Esophagus muscularis mucosa (tissue), 4 donors: ENCODE measurements at regions not wholly inside any gene's neighbourhood (a gene's known extent, or its start where the extent isn't known, plus 50 kb on each side); places are given as distances from the start of the nearest gene placed in this dataset.

Experiments
- DNase-seq: peaks from one replicate; pipeline ENCODE4 v3.0.0-alpha.2; 2017; ENCODE audit errors: extremely low spot score
- H3K27ac ChIP-seq, 4 donors: fragments of 200-600 bp; sonication (generic); replicated peaks in 1 of 4; 1 replicate in 3 of 4; 2 replicates in 1 of 4; pipeline ENCODE4 v1.5.1; 2016 to 2019; ENCODE audit warnings: mild to moderate bottlenecking in 1 of 4
- H3K27me3 ChIP-seq, 4 donors: fragments of 200-600 bp; sonication (generic); one replicate each; pipeline versions ENCODE4 v1.5.1 to v1.6.0; 2016 to 2019
- H3K36me3 ChIP-seq, 4 donors: fragments of 200-600 bp; sonication (generic); one replicate each; pipeline ENCODE4 v1.5.1; 2016 to 2019
- H3K4me1 ChIP-seq, 4 donors: fragments of 200-600 bp; sonication (generic); one replicate each; pipeline ENCODE4 v1.5.1; 2016 to 2019
- H3K4me3 ChIP-seq, 4 donors: fragments of 200-600 bp; sonication (generic); 1 replicate in 2 of 4; 2 replicates in 2 of 4; pipeline ENCODE4 v1.5.1; 2016 to 2019; ENCODE audit warnings: mild to moderate bottlenecking in 4 of 4, moderate library complexity in 1 of 4
- H3K9me3 ChIP-seq, 4 donors: fragments of 200-600 bp; sonication (generic); 1 replicate in 3 of 4; 2 replicates in 1 of 4; pipeline ENCODE4 v1.5.1; 2016 to 2019
- CTCF ChIP-seq, 3 experiments: fragments of 200-600 bp in 2 of 3; fragments of 450-650 bp in 1 of 3; sonication (generic) in 2 of 3; IDR thresholded peaks; one replicate each; pipeline ENCODE4 v1.5.1; 2017 to 2019; ENCODE audit warnings: antibody characterized with exemption in 3 of 3, mild to moderate bottlenecking in 2 of 3, moderate library complexity in 1 of 3
- EP300 ChIP-seq: sonication (generic); formaldehyde crosslinking; IDR thresholded peaks from one replicate; pipeline ENCODE4 v1.6.1; 2017; ENCODE audit warnings: antibody characterized with exemption
- POLR2A ChIP-seq: fragments of 450-650 bp; IDR thresholded peaks from one replicate; pipeline ENCODE4 v1.6.1; 2017; ENCODE audit warnings: antibody characterized with exemption, moderate library complexity, mild to moderate bottlenecking, low read depth
- POLR2AphosphoS5 ChIP-seq, 2 donors: sonication (generic); formaldehyde crosslinking; IDR thresholded peaks; one replicate each; pipeline ENCODE4 v1.6.1; 2017; ENCODE audit warnings: antibody characterized with exemption in 2 of 2
- WGBS: methylation state at CpG from one replicate; pipeline ENCODE4 v1.1.5; 2018; 5-methylcytosine and 5-hydroxymethylcytosine counted together
- intact Hi-C: fragments of 100-400 bp; cut with DNase I; formaldehyde crosslinking; loops from one replicate; pipeline ENCODE4 v1.15.1; 2023

- H3K27me3 ChIP-seq: no peaks in the 10 kb centered on the region
- 84% methylated on average over 4 of the region's 4 CpGs for WGBS
- intact Hi-C loops: no loop called here
- no peak overlapping the region for H3K27ac ChIP-seq
- H3K4me3 ChIP-seq: no peak overlapping the region
- H3K4me1 ChIP-seq: no peaks in the 10 kb centered on the region
- no peak for TF ChIP-seq POLR2AphosphoS5 (IDR thresholded peaks at IDR 0.05)
- TF ChIP-seq CTCF (IDR thresholded peaks at IDR 0.05): no peak
- peaks cover 0 to 11% (median 5%) of the 10 kb centered on the region in 4 donors for H3K9me3 ChIP-seq
- DNase-seq: no peak
- H3K36me3 ChIP-seq: no peaks in the 10 kb centered on the region
Measured at GRCh38 chr13:84393981-84394625, 511.8 kb upstream of the SLITRK1 start.

GRCh38 chr13:84380866-84381265 is 498.6 kb upstream of the SLITRK1 start:
- Histone ChIP-seq H3K27ac (no peak overlapping the region), H3K4me1 (no peaks in the 10 kb centered on the region), H3K27me3 (no peaks in the 10 kb centered on the region), H3K9me3 (peaks cover 0 to 7% (median 0%) of the 10 kb centered on the region in 4 donors), H3K4me3 (no peak overlapping the region), H3K36me3 (no peaks in the 10 kb centered on the region)
- TF ChIP-seq POLR2A: no peak
- TF ChIP-seq POLR2AphosphoS5 (IDR thresholded peaks at IDR 0.05): no peak
- WGBS: 56% methylated on average over 3 of the region's 3 CpGs
- intact Hi-C loops: no loop called here
- DNase-seq: no peak

GRCh38 chr13:84377106-84377505 is 494.8 kb upstream of the SLITRK1 start:
- no peak overlapping the region for H3K4me3 ChIP-seq
- TF ChIP-seq CTCF (IDR thresholded peaks at IDR 0.05) (no peak), EP300 (no peak), POLR2A (no peak), POLR2AphosphoS5 (IDR thresholded peaks at IDR 0.05) (no peak)
- no peak overlapping the region for H3K27ac ChIP-seq
- no peaks in the 10 kb centered on the region for H3K36me3 ChIP-seq
- no peaks in the 10 kb centered on the region for H3K4me1 ChIP-seq
- H3K9me3 ChIP-seq: no peaks in the 10 kb centered on the region
- H3K27me3 ChIP-seq: no peaks in the 10 kb centered on the region
- intact Hi-C loops: no loop called here
- no peak for DNase-seq

- Histone ChIP-seq H3K4me1 (no peaks in the 10 kb centered on the region), H3K4me3 (no peak overlapping the region), H3K27ac (no peak overlapping the region), H3K9me3 (no peaks in the 10 kb centered on the region), H3K27me3 (no peaks in the 10 kb centered on the region), H3K36me3 (no peaks in the 10 kb centered on the region)
- TF ChIP-seq POLR2AphosphoS5 (IDR thresholded peaks at IDR 0.05) (no peak), CTCF (IDR thresholded peaks at IDR 0.05) (no peak), POLR2A (no peak), EP300 (no peak)
- DNase-seq: no peak
- intact Hi-C loops: no loop called here
- 71% methylated on average over 2 of the region's 2 CpGs for WGBS
Measured at GRCh38 chr13:84366506-84366905, 484.2 kb upstream of the SLITRK1 start.

GRCh38 chr13:84362777-84363176 is 480.5 kb upstream of the SLITRK1 start:
- no peaks in the 10 kb centered on the region for H3K4me1 ChIP-seq
- intact Hi-C loops: no loop called here
- 43% methylated on average over 3 of the region's 3 CpGs for WGBS
- TF ChIP-seq POLR2AphosphoS5 (IDR thresholded peaks at IDR 0.05): no peak
- no peak overlapping the region for H3K27ac ChIP-seq
- H3K27me3 ChIP-seq: no peaks in the 10 kb centered on the region
- no peaks in the 10 kb centered on the region for H3K36me3 ChIP-seq
- DNase-seq: no peak
- H3K9me3 ChIP-seq: no peaks in the 10 kb centered on the region
- no peak overlapping the region for H3K4me3 ChIP-seq

GRCh38 chr13:84360822-84361221 is 478.5 kb upstream of the SLITRK1 start:
- 93% methylated on average over 4 of the region's 4 CpGs for WGBS
- no peak for DNase-seq
- H3K4me3 ChIP-seq: no peak overlapping the region
- TF ChIP-seq POLR2AphosphoS5 (IDR thresholded peaks at IDR 0.05) (no peak), CTCF (IDR thresholded peaks at IDR 0.05) (no peak), POLR2A (no peak), EP300 (no peak)
- no peaks in the 10 kb centered on the region for H3K27me3 ChIP-seq
- no peaks in the 10 kb centered on the region for H3K4me1 ChIP-seq
- H3K36me3 ChIP-seq: no peaks in the 10 kb centered on the region
- no peaks in the 10 kb centered on the region for H3K9me3 ChIP-seq
- intact Hi-C loops: no loop called here
- H3K27ac ChIP-seq: no peak overlapping the region
